ENCODE measurements at regions not wholly inside any gene's neighbourhood (a gene's known extent, or its start where the extent isn't known, plus 50 kb on each side); places are given as distances from the start of the nearest gene placed in this dataset.

DNA sequence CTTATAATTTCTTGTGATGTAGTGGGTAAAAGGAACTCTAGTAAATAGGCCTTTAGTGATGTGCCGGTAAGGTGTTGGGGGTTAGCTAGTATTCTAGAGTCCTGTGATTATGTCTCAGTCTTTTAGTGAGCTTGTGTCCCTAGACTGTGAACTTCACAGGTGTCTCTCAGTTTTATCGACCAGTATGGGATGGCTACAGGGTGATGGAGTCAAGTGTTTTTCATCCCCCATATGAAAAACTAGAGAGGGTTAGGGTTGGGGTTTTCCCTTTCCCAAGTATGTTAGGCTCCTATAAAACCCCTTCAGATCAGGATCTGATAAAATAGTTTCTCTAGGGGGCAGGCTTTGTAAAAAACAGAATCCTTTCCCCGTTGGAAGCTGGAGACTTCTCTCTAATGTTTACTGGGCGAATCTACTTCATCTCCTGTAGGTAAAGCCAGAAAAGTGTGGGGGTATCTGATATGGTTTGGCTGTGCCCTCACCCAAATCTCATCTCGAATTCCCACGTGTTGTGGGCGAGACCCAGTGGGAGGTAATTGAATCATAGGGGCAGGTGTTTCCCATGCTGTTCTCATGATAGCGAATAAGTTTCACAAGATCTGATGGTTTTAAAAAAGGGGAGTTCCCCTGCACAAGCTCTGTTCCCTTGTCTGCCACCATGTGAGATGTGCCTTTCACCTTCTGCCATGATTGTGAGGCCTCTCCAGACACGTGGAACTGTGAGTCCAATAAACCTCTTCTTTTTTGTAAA, 120.8 kb downstream of the DTHD1 start:
- Histone ChIP-seq H3K9ac (ENCODE audit: low read length) (no peak overlapping the region), H3K36me3 (replicated peaks in 1 of 2; ENCODE audit: control extremely low read depth in 1 of 2, control insufficient read depth in 1 of 2, extremely low read depth in 1 of 2, insufficient read depth in 2 of 2, low read length in 1 of 2) (no peaks in the 10 kb centered on the region), H2AFZ (ENCODE audit: insufficient read depth, low read depth, low read length, poor library complexity, severe bottlenecking) (no peak overlapping the region), H3K9me3 (ENCODE audit: control extremely low read depth in 1 of 3, control insufficient read depth in 2 of 3, insufficient read depth in 1 of 3, low read length in 2 of 3) (no peaks in the 10 kb centered on the region), H4K20me1 (ENCODE audit: control insufficient read depth, insufficient read depth, low read length, poor library complexity, severe bottlenecking) (no peaks in the 10 kb centered on the region), H3K79me2 (ENCODE audit: control insufficient read depth, insufficient read depth, low read length) (no peaks in the 10 kb centered on the region), H3K4me1 (ENCODE audit: control insufficient read depth in 2 of 2, insufficient read depth in 2 of 2, low read length in 2 of 2) (no peaks in the 10 kb centered on the region), H3K27ac (ENCODE audit: low read length in 2 of 2) (no peak overlapping the region), H3K4me3 (ENCODE audit: control extremely low read depth in 1 of 5, extremely low read depth in 1 of 5, insufficient read depth in 1 of 5, low read depth in 2 of 5, low read length in 4 of 5) (no peak overlapping the region), H3K27me3 (replicated peaks in 1 of 4; ENCODE audit: control extremely low read depth in 1 of 4, control insufficient read depth in 3 of 4, insufficient read depth in 4 of 4, low read length in 3 of 4) (no peaks in the 10 kb centered on the region), H3K4me2 (replicated peaks; ENCODE audit: low read depth, low read length, poor library complexity, severe bottlenecking) (no peak overlapping the region)
- TF ChIP-seq, protein P1, sequence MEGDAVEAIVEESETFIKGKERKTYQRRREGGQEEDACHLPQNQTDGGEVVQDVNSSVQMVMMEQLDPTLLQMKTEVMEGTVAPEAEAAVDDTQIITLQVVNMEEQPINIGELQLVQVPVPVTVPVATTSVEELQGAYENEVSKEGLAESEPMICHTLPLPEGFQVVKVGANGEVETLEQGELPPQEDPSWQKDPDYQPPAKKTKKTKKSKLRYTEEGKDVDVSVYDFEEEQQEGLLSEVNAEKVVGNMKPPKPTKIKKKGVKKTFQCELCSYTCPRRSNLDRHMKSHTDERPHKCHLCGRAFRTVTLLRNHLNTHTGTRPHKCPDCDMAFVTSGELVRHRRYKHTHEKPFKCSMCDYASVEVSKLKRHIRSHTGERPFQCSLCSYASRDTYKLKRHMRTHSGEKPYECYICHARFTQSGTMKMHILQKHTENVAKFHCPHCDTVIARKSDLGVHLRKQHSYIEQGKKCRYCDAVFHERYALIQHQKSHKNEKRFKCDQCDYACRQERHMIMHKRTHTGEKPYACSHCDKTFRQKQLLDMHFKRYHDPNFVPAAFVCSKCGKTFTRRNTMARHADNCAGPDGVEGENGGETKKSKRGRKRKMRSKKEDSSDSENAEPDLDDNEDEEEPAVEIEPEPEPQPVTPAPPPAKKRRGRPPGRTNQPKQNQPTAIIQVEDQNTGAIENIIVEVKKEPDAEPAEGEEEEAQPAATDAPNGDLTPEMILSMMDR (IDR thresholded peaks at IDR 0.05), result no peak
- TF ChIP-seq EZH2 (IDR thresholded peaks at IDR 0.05; ENCODE audit: borderline replicate concordance, insufficient read depth, low read depth, low read length, poor library complexity, severe bottlenecking), result no peak
- CTCF ChIA-PET, result interaction anchor here (1.0 to 4.2 kb wide), 6 partner anchors 49 to 219 kb away, joined by 3 to 43 read pairs (median 4); partner anchors contain the start of gene ARAP2
- H3K4me1 Mint-ChIP-seq, result no peaks in the 10 kb centered on the region
- no peak overlapping the region for H3K27ac Mint-ChIP-seq
- POLR2A ChIA-PET, result no interaction called here
- peaks cover 5% of the 10 kb centered on the region for H3K9me3 Mint-ChIP-seq (ENCODE audit: insufficient read depth)
- ATAC-seq (ENCODE audit: low read depth), result no peak
- WGBS (ENCODE audit: insufficient coverage), result 89% methylated on average over 6 of the region's 9 CpGs
- no peak for DNase-seq
- H3K4me3 Mint-ChIP-seq, result no peak overlapping the region
- intact Hi-C loops (cut with micrococcal nuclease), result no loop called here
- H3K27me3 Mint-ChIP-seq, result no peaks in the 10 kb centered on the region

DNA sequence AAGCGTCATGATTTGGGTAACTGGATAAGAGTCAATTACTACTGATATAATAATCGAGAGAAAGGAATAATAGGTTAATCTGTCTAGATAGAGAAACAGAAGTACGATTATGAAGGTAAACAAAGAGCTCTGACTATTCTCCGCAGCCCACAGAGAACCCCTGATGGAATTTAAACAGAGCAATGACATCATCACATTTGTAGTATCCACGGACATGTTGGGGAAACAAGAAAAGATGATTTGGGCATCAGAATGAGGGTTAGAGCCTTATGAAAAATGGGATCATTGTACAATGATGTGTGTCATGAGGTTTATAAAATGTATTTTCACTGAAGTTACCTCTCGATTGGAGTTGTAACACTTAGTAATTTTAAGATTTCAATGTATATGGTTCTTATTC, 129.9 kb downstream of the DTHD1 start:
- H3K9ac ChIP-seq (ENCODE audit: low read length), result no peak overlapping the region
- Mint-ChIP-seq H3K27me3 (peaks cover 28% of the 10 kb centered on the region), H3K9me3 (ENCODE audit: insufficient read depth) (no peaks in the 10 kb centered on the region), H3K4me1 (no peaks in the 10 kb centered on the region), H3K27ac (no peak overlapping the region), H3K4me3 (no peak overlapping the region)
- intact Hi-C loops (cut with micrococcal nuclease), result no loop called here
- no peaks in the 10 kb centered on the region for H3K79me2 ChIP-seq (ENCODE audit: control insufficient read depth, insufficient read depth, low read length)
- no peak overlapping the region for H3K4me2 ChIP-seq (replicated peaks; ENCODE audit: low read depth, low read length, poor library complexity, severe bottlenecking)
- TF ChIP-seq, protein P1 (IDR thresholded peaks at IDR 0.05), result no peak
- TF ChIP-seq EZH2 (IDR thresholded peaks at IDR 0.05; ENCODE audit: borderline replicate concordance, insufficient read depth, low read depth, low read length, poor library complexity, severe bottlenecking), result no peak
- peaks cover 0 to 16% (median 0%) of the 10 kb centered on the region in 4 experiments for H3K27me3 ChIP-seq (replicated peaks in 1 of 4; ENCODE audit: control extremely low read depth in 1 of 4, control insufficient read depth in 3 of 4, insufficient read depth in 4 of 4, low read length in 3 of 4)
- WGBS (ENCODE audit: insufficient coverage), result 98% methylated on average over 4 of the region's 6 CpGs
- H3K36me3 ChIP-seq (replicated peaks in 1 of 2; ENCODE audit: control extremely low read depth in 1 of 2, control insufficient read depth in 1 of 2, extremely low read depth in 1 of 2, insufficient read depth in 2 of 2, low read length in 1 of 2), result no peaks in the 10 kb centered on the region
- DNase-seq (no peak), ATAC-seq (ENCODE audit: low read depth) (no peak)
- no peak overlapping the region for H3K27ac ChIP-seq (ENCODE audit: low read length in 2 of 2)
- H3K4me3 ChIP-seq (ENCODE audit: control extremely low read depth in 1 of 5, extremely low read depth in 1 of 5, insufficient read depth in 1 of 5, low read depth in 2 of 5, low read length in 4 of 5), result no peak overlapping the region
- H4K20me1 ChIP-seq (ENCODE audit: control insufficient read depth, insufficient read depth, low read length, poor library complexity, severe bottlenecking), result no peaks in the 10 kb centered on the region
- H2AFZ ChIP-seq (ENCODE audit: insufficient read depth, low read depth, low read length, poor library complexity, severe bottlenecking), result no peak overlapping the region
- no peaks in the 10 kb centered on the region for H3K4me1 ChIP-seq (ENCODE audit: control insufficient read depth in 2 of 2, insufficient read depth in 2 of 2, low read length in 2 of 2)
- ChIA-PET POLR2A (no interaction called here), CTCF (no interaction called here)
- H3K9me3 ChIP-seq (ENCODE audit: control extremely low read depth in 1 of 3, control insufficient read depth in 2 of 3, insufficient read depth in 1 of 3, low read length in 2 of 3), result peaks cover 0 to 1% (median 0%) of the 10 kb centered on the region in 3 donors

Data from B cell (primary cell).